ENCODE measurements at regions not wholly inside any gene's neighbourhood (a gene's known extent, or its start where the extent isn't known, plus 50 kb on each side); places are given as distances from the start of the nearest gene placed in this dataset.

GRCh38 chr2:2690985-2691384 is 359.9 kb upstream of the MYT1L start:
- DNase-seq: no peak
- Mint-ChIP-seq H3K9me3 (no peaks in the 10 kb centered on the region), H3K4me3 (no peak overlapping the region), H3K27me3 (no peaks in the 10 kb centered on the region), H3K36me3 (ENCODE audit: low read depth) (no peaks in the 10 kb centered on the region), H3K4me1 (peaks cover 27% of the 10 kb centered on the region), H3K27ac (no peak overlapping the region)
- POLR2A ChIA-PET: no interaction called here
- CTCF ChIA-PET: no interaction called here

GRCh38 chr2:2689306-2689705 is 358.2 kb upstream of the MYT1L start:
- ChIA-PET CTCF (no interaction called here), POLR2A (no interaction called here)
- no peaks in the 10 kb centered on the region for H3K36me3 Mint-ChIP-seq (ENCODE audit: low read depth)
- peaks cover 33% of the 10 kb centered on the region for H3K4me1 Mint-ChIP-seq
- no peak overlapping the region for H3K4me3 Mint-ChIP-seq
- no peaks in the 10 kb centered on the region for H3K9me3 Mint-ChIP-seq
- no peak for DNase-seq
- H3K27ac Mint-ChIP-seq: no peak overlapping the region
- no peaks in the 10 kb centered on the region for H3K27me3 Mint-ChIP-seq

- DNase-seq: no peak
- no peaks in the 10 kb centered on the region for H3K9me3 Mint-ChIP-seq
- peaks cover 33% of the 10 kb centered on the region for H3K4me1 Mint-ChIP-seq
- H3K4me3 Mint-ChIP-seq: no peak overlapping the region
- no peaks in the 10 kb centered on the region for H3K27me3 Mint-ChIP-seq
- ChIA-PET CTCF (no interaction called here), POLR2A (no interaction called here)
- H3K27ac Mint-ChIP-seq: no peak overlapping the region
- H3K36me3 Mint-ChIP-seq (ENCODE audit: low read depth): no peaks in the 10 kb centered on the region
These were observed 357.2 kb upstream of the MYT1L start for GRCh38 chr2:2688254-2688653.

GRCh38 chr2:2687745-2688144 is 356.7 kb upstream of the MYT1L start:
- no peaks in the 10 kb centered on the region for H3K27me3 Mint-ChIP-seq
- H3K9me3 Mint-ChIP-seq: no peaks in the 10 kb centered on the region
- ChIA-PET POLR2A (no interaction called here), CTCF (no interaction called here)
- H3K36me3 Mint-ChIP-seq (ENCODE audit: low read depth): no peaks in the 10 kb centered on the region
- H3K27ac Mint-ChIP-seq: no peak overlapping the region
- H3K4me3 Mint-ChIP-seq: no peak overlapping the region
- no peak for DNase-seq
- peaks cover 33% of the 10 kb centered on the region for H3K4me1 Mint-ChIP-seq

- Mint-ChIP-seq H3K36me3 (ENCODE audit: low read depth) (no peaks in the 10 kb centered on the region), H3K4me3 (no peak overlapping the region), H3K4me1 (peaks cover 41% of the 10 kb centered on the region), H3K27ac (peak overlapping the region; percentile 0), H3K27me3 (peaks cover 2% of the 10 kb centered on the region), H3K9me3 (no peaks in the 10 kb centered on the region)
- CTCF ChIA-PET: no interaction called here
- DNase-seq: peak; percentile 25
- POLR2A ChIA-PET: no interaction called here
These were observed 355.1 kb upstream of the MYT1L start for GRCh38 chr2:2686222-2686621.

GRCh38 chr2:2683606-2684224 is 352.6 kb upstream of the MYT1L start:
- CTCF ChIA-PET: interaction anchor here (1.2 to 1.4 kb wide), 2 partner anchors 13 to 21 kb away, joined by 4 to 5 read pairs; no protein-coding TSS in a partner anchor
- H3K4me3 Mint-ChIP-seq: no peak overlapping the region

GRCh38 chr2:2682700-2683342 is 351.7 kb upstream of the MYT1L start:
- ChIA-PET CTCF (interaction anchor here (1.2 to 1.4 kb wide), 2 partner anchors 13 to 20 kb away, joined by 4 to 5 read pairs; no protein-coding TSS in a partner anchor), POLR2A (no interaction called here)
- peaks cover 2% of the 10 kb centered on the region for H3K27me3 Mint-ChIP-seq
- no peak overlapping the region for H3K4me3 Mint-ChIP-seq
- no peak for DNase-seq
- no peaks in the 10 kb centered on the region for H3K9me3 Mint-ChIP-seq
- H3K36me3 Mint-ChIP-seq (ENCODE audit: low read depth): no peaks in the 10 kb centered on the region
- H3K27ac Mint-ChIP-seq: no peak overlapping the region
- peaks cover 22% of the 10 kb centered on the region for H3K4me1 Mint-ChIP-seq

More at GRCh38 chr2:2683606-2684224, 352.6 kb upstream of the MYT1L start:
- no peak for DNase-seq
- Mint-ChIP-seq H3K9me3 (no peaks in the 10 kb centered on the region), H3K27me3 (peaks cover 2% of the 10 kb centered on the region), H3K4me1 (peaks cover 31% of the 10 kb centered on the region), H3K27ac (no peak overlapping the region), H3K36me3 (ENCODE audit: low read depth) (no peaks in the 10 kb centered on the region)
- POLR2A ChIA-PET: no interaction called here

- peaks cover 20% of the 10 kb centered on the region for H3K4me1 Mint-ChIP-seq
- H3K4me3 Mint-ChIP-seq: no peak overlapping the region
- no peaks in the 10 kb centered on the region for H3K9me3 Mint-ChIP-seq
- no peak overlapping the region for H3K27ac Mint-ChIP-seq
- no peaks in the 10 kb centered on the region for H3K36me3 Mint-ChIP-seq (ENCODE audit: low read depth)
- H3K27me3 Mint-ChIP-seq: peaks cover 2% of the 10 kb centered on the region
- no peak for DNase-seq
- CTCF ChIA-PET: no interaction called here
- POLR2A ChIA-PET: no interaction called here
These were observed 350.7 kb upstream of the MYT1L start for GRCh38 chr2:2681711-2682251.

- POLR2A ChIA-PET: no interaction called here
These were observed 350.0 kb upstream of the MYT1L start for GRCh38 chr2:2681085-2681484.

GRCh38 chr2:2674831-2675230 is 343.8 kb upstream of the MYT1L start:
- no peak for DNase-seq
- no peaks in the 10 kb centered on the region for H3K9me3 Mint-ChIP-seq
- no peak overlapping the region for H3K27ac Mint-ChIP-seq
- H3K4me1 Mint-ChIP-seq: no peaks in the 10 kb centered on the region
- H3K4me3 Mint-ChIP-seq: no peak overlapping the region
- no peaks in the 10 kb centered on the region for H3K36me3 Mint-ChIP-seq (ENCODE audit: low read depth)
- ChIA-PET POLR2A (no interaction called here), CTCF (no interaction called here)
- H3K27me3 Mint-ChIP-seq: peaks cover 2% of the 10 kb centered on the region

More at GRCh38 chr2:2681085-2681484, 350.0 kb upstream of the MYT1L start:
- Mint-ChIP-seq H3K27me3 (peaks cover 2% of the 10 kb centered on the region), H3K27ac (no peak overlapping the region), H3K36me3 (ENCODE audit: low read depth) (no peaks in the 10 kb centered on the region), H3K4me3 (no peak overlapping the region), H3K4me1 (peaks cover 15% of the 10 kb centered on the region), H3K9me3 (no peaks in the 10 kb centered on the region)
- CTCF ChIA-PET: no interaction called here
- DNase-seq: no peak

GRCh38 chr2:2673406-2673805 is 342.3 kb upstream of the MYT1L start:
- ChIA-PET POLR2A (no interaction called here), CTCF (no interaction called here)
- no peaks in the 10 kb centered on the region for H3K4me1 Mint-ChIP-seq
- DNase-seq: no peak
- no peak overlapping the region for H3K4me3 Mint-ChIP-seq
- H3K36me3 Mint-ChIP-seq (ENCODE audit: low read depth): no peaks in the 10 kb centered on the region
- H3K27ac Mint-ChIP-seq: no peak overlapping the region
- H3K9me3 Mint-ChIP-seq: no peaks in the 10 kb centered on the region
- peaks cover 2% of the 10 kb centered on the region for H3K27me3 Mint-ChIP-seq

GRCh38 chr2:2672249-2672648 is 341.2 kb upstream of the MYT1L start:
- H3K27me3 Mint-ChIP-seq: peaks cover 2% of the 10 kb centered on the region
- ChIA-PET CTCF (interaction anchor here (0.8 to 1.0 kb wide), 2 partner anchors 14 to 25 kb away, joined by 3 read pairs; no protein-coding TSS in a partner anchor), POLR2A (no interaction called here)
- H3K4me3 Mint-ChIP-seq: no peak overlapping the region
- H3K4me1 Mint-ChIP-seq: no peaks in the 10 kb centered on the region
- H3K9me3 Mint-ChIP-seq: no peaks in the 10 kb centered on the region
- H3K27ac Mint-ChIP-seq: no peak overlapping the region
- DNase-seq: no peak
- H3K36me3 Mint-ChIP-seq (ENCODE audit: low read depth): no peaks in the 10 kb centered on the region

GRCh38 chr2:2671826-2672225 is 340.8 kb upstream of the MYT1L start:
- Mint-ChIP-seq H3K4me3 (no peak overlapping the region), H3K4me1 (no peaks in the 10 kb centered on the region), H3K9me3 (no peaks in the 10 kb centered on the region), H3K27me3 (peaks cover 2% of the 10 kb centered on the region), H3K27ac (no peak overlapping the region), H3K36me3 (ENCODE audit: low read depth) (no peaks in the 10 kb centered on the region)
- DNase-seq: no peak
- ChIA-PET POLR2A (no interaction called here), CTCF (interaction anchor here (0.8 to 1.0 kb wide), 3 partner anchors 13 to 349 kb away, joined by 3 read pairs; no protein-coding TSS in a partner anchor)

GRCh38 chr2:2669316-2669715 is 338.2 kb upstream of the MYT1L start:
- POLR2A ChIA-PET: no interaction called here
- Mint-ChIP-seq H3K27ac (no peak overlapping the region), H3K36me3 (ENCODE audit: low read depth) (no peaks in the 10 kb centered on the region), H3K9me3 (no peaks in the 10 kb centered on the region), H3K4me3 (no peak overlapping the region), H3K4me1 (no peaks in the 10 kb centered on the region), H3K27me3 (no peaks in the 10 kb centered on the region)
- no peak for DNase-seq
- CTCF ChIA-PET: no interaction called here

Measured in activated CD4-positive, alpha-beta T cell treated with anti-CD3 and anti-CD28 coated beads, Interleukin-2, amount 10 ng/mL, durations not matched to agents 7 days and 5 days (primary cell).